CD4-positive, alpha-beta T cell treated with Interleukin-10 for 1 hour (primary cell): ENCODE measurements at regions not wholly inside any gene's neighbourhood (a gene's known extent, or its start where the extent isn't known, plus 50 kb on each side); places are given as distances from the start of the nearest gene placed in this dataset.

ENCODE experiments used
- DNase-seq: peaks from one replicate; pipeline ENCODE4 v3.0.0-alpha.2; 2020

DNA sequence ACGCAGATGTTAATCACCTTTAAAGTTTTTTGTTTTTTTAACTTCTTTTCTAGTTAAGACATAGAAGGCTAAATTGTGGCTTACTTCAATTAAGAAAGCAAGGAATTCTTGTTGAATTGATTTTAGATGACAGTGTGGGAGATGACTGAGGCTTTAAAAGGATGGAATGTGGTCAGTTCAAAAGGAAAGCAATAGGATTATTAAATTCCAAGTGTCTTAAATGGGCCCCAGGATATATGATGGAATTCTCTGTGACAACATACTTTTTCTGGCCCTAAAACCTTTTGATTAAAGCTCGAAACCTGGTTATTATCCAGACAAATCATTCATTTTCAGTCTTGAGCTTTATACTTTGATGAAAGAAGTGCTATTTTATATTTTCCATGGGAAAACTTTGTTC, 179.0 kb upstream of the TMEFF2 start:
- no peak for DNase-seq

DNA sequence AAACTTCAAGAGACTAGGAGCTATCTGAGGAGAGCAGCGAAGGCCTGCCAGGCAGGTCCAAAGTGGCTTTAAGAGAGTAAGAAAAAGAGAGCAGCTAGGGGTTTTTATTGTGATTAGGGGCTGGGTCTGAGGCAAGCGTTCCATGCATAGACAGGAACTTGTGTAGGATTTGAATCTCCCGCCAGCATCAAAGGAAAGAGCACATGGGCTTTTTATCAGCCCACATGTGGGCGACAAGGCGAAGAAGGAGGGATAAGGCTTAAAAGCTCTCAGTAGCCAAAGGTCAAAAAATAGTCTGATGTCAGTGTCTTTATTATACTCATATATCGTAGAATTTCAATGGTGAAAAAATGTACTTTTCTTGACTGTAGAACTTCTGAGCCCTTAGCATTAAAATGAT, 178.5 kb upstream of the TMEFF2 start:
- no peak for DNase-seq

DNA sequence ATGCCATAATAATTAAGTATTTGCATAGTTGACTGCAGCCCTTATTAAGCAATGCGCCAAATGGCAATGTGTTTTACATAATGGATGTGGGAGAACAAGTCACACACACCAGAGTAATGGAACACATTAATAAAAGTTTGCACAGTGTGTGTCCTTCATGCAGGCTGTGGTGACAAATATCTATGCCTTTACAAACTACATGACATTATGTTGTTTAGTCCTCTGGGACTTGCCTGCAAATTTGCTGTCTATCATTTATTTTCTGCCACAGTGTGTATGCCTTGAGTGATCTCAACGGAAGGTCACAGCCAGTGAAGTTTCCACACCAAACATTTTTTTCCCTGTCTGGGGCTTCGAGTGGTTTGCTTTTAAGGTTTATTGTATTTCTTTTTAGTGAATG, 175.2 kb upstream of the TMEFF2 start:
- no peak for DNase-seq

DNA sequence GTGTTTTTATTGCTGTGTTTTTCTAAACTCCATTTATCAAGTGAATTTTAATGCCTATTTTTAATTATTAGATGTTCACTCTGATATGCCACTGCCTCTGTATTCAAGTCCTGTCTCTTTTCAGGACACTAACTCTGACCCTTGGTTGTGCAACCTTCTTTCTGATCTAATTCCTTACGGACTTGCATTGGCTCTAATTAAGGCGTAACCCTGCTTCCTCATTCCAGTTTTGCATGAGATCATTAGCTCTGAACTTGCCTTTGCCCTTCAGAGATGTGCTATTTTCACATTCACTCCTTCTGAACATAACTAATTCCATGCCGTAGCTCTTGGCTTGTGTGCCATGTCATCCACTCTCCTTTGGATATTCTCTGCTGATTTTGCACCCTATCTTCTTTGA, 162.5 kb upstream of the TMEFF2 start:
- DNase-seq: no peak

DNA sequence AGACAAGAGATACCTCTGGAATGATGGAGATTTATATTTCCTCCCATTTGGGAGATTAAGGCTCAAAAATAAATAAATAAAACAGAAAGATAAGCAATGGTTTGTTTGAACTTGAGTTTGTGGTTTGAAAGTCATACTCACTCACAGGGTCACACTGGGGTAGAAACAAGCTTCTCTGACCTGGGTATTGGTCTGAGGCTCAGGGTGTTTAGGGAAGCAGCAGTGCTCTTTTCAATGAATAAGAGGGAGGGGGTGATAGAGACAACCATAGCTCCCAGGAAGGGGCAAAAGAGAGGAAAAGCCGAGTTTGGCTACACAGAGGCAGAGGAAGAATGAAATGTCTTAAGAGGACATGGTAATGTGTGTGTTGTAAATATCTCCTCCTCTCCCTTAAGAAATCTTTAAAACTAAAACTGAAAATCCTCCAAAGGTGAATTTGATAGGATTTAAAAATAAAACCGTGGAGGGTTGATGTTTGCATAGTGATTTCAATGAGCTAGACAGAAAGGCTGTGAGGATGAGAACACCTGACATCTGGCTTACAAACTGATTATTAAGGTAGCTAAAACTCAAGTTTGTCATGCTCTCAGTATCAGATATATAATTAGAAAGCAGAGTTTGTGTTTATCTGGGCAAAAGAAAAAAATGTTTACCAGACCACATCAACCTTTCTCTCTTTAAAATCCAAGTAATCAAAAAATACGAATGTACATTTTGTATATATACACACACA, 159.9 kb upstream of the TMEFF2 start:
- no peak for DNase-seq

DNA sequence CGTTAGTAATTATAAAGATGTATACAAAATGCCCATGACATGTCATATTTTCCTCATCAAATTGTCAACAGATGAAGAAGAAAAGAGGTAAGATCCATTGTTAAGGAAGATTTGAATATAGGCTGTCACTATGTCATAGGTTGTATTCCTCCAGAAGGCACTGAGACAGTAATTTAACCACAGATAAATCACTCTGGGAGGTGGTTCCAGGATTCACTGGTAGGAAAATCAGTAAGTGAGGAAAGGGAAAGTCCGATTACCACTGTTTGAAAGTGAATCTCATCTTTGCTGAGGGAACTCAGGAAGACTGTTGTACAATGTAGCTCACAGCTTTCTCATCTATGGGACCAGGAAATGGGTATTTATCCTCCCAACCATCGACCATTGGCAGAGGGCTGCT, 152.8 kb upstream of the TMEFF2 start:
- DNase-seq: no peak

DNA sequence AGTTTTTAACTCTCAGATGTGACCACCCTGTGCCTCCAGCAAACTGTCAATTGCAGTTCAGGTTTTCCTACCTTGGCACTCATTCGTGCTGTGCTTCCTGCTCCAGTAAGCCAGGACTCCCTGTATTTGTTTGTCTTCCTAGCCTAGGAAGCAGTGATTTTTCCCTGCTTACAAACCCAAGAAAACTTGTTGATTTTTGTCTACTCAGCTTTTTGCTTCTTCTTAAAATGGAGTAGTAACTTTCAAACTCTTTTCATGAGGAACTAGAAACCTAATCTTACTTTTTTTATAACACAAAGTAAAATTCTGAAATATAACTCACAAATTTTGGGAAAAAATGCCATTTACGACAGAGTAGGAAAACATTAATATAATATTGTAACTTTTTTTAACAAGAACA, 150.6 kb upstream of the TMEFF2 start:
- no peak for DNase-seq

DNA sequence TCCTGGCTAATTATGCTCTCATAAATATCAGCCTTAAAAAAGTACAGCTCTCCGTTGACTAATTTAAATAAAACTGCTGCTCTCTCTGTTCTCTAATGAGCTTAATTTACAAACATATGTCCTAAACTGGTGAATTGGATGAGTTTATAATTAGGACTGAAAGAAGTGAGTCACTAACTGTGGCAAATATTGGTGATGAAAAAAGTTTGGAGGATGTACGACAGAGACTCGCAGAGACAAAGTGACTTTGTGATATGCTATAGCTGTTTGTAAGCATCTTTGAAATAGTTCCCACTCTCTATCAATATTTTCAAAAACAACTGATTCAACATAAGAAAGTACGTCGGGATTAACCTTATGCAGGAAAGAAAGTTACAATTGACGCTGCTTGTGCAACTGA, 138.9 kb upstream of the TMEFF2 start:
- no peak for DNase-seq

DNA sequence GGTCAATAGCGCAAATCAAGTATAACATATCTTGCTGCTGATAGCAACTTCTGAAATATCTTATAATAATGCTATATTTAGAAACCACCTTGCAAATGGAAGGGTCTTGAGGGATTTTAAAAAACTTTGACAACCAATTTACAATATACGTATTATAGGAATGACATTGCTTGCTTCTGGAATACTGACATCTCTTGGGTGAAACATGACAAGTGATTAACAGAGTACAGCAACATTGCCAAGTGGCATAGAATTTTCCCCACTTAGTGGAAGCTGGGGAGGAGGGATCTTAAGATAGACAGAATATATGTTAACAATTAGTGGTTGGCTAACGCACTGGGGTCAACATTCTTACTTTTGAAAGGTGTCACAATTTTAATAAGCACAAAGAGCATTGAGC, 133.6 kb upstream of the TMEFF2 start:
- DNase-seq: no peak

DNA sequence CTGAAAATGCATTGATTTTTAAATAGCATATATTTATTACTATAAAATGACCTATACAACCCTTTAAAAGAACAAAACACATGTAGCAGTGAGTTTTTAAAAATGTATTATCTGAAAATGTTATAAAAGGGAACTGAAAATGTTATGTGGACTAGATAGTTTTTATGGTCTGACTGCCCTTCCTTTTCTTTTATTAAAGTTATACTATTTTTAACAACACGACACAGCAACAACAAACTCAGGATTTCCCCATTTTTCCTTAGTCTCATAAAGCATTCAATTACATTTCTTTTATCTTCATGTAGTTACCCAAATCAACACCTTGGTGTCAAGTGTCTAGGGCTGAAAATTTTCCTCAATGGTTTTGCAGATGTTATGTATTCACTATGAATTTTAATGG, 132.8 kb upstream of the TMEFF2 start:
- no peak for DNase-seq

DNA sequence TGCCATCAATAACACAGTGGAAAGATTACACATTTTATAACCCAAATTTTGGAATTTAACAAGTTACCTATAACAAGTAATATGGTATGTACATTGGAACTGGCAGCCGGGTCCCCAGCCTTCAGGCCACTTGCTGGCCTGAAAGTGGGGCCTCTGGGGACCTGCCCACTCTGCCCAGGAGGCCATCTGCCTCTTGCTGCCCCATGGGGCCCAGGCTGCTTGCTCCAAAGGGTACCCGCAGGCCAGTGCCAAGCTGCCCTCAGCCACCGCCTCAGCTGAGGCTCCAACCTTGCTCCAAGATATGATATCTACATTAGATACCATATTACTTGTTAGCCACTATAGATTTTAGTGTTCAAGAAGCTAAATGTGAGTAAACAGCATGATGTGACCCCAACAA, 120.8 kb upstream of the TMEFF2 start:
- DNase-seq: no peak

DNA sequence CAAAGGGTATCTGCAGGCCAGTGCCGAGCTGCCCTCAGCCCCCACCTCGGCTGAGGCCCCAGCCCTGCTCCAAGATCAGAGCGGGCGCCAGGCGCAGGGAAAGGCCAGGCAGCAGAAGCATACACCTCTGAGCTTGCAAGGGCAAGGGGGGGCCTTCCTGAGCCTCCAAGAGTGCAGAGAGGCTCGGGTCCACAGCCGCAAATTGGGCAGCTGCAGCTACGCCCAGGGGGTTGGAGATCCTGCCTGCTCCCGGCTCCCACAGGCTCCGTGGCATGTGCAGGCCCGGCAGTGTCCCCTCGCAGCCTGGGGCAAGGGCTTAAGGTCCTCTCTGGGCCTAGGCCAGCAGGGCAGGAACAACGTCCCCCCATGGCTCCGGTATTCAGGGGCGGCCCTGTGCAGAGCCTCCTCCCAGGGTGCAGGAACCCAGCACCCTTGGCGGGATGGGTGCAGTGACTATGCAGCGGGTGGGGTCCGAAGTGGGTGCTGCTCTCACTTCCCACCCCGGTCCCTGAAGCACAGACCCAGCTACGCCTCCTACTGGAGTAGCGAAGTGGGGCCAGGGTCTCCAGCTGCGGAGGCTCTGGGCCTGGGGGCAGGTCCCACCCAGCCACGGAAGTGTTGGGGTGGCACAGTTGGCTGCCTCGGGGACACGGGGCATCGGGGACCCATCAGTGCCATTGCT, 120.2 kb upstream of the TMEFF2 start:
- no peak for DNase-seq

DNA sequence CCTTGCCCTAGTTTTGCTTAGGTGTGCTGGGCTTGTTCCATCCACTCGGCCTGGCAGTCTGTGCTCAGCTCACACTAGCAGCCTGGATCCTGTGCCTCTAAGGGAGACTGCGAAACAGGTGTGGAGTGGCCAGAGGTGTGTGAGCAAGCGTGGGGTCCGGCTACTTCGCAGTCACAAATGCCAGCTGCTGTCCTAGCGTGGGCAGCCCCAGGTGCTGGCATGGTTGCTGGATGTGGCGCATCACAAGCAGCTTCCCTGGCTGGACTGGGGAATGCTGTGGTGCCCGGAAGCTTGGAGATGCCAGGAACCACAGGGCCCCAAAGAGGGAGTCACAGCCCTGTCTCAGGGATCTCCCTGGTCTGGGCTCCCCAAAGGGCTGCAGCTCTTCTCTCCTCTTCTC, 119.0 kb upstream of the TMEFF2 start:
- DNase-seq: no peak

DNA sequence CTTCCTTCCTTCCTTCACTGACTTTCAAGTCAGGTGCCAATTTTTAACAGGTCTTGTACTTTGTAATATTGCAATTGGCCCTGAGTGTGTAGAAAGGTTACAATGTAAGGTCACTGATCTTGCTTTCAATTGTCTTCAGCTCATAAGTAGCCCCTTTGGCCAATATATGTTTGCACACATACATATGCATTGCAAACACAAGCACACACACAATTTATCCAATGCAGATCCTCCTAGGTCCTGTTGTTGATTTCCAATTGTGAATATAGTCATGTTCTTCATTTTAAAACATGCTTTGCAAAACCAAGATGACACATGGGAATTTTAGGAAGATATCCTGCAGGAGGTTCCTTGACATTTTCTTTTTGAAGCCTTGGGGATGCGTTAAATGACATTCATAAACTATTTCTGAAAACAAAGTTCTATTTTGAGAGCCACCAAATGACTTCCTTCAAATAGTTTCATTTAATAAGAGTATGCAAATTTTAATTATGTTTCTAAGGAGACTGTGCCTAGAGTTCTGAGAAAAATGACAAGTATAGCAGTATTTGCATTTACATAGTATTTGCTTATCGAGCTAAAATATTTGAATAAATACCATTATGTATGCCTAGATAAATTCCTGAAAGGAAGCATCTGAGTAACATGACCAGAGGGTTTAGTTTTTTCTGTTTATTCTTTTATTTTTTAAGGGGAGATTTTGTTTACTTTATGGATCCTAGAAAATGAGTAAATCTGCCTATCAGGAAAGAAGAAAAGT, 117.1 kb upstream of the TMEFF2 start:
- no peak for DNase-seq

DNA sequence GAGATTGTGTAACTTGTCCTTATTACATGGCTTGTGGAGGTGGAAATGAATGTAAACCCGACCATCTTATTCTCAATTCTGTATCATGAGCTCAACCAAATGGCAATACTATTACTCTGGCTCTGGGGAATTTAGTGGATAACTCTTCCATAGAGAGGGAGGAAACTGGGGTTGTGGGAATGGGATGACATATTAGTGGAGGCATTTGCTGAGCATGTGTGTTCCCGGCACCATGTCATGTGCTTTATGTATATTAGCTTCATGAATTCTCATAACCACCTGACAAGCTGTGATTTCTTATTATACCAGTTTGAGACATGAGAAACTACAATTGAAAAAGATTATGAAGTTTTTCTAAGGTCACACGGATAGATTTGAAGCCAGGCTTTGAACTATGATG, 112.8 kb upstream of the TMEFF2 start:
- DNase-seq: no peak

DNA sequence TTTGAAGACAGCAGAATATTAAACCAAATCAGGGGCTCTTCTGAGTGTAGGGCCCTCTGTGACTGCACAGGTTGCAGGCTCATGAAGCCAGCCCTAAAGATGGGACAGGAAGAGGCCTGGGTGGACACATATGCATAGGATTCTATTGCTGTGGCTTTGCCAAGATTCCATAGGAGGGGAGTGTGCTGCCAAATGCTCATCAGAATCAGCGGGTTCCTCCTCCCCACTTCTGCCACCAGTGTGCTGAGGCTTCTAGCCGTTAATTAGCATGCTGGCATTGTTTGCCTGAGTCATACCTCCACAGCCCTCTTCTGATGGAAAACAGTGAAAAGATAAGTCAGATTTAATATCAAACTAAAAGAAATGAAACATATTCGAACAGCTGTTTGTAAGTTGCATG, 103.9 kb upstream of the TMEFF2 start:
- DNase-seq: no peak

DNA sequence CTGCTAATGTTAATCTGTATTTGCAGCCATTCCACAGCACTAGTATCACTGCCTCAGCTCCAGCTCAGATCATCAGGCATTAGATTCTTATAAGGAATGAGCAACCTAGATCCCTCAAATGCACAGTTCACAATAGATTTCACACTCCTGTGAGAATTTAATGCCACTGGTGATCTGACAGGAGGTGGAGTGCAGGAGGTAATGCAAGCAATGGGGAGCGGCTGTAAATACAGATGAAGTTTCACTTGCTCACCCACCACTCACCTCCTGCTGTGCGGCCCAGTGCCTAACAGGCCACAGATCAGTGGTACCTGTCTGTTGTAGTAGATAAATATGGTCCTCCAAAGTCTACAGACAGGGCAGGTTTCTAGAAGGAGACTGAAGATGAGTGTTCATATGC, 97.7 kb upstream of the TMEFF2 start:
- no peak for DNase-seq

DNA sequence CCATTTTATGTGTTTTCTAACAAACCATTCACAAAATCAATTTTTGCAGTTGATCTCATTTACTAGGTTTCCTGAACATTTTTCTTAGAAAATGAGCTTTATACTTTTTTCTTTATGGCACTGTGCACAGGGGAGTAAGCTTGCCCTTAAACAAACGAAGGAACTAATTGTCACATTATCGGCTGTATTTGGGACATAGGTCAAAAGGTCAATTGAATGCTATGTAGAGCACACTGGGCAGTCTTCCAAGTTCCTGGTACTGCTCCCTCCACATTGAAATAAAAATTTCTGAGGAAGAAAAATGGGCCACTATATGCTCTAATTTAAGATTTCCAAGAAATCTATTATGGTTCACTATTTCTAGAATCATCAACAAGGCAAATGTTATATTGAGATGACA, 93.6 kb upstream of the TMEFF2 start:
- DNase-seq: no peak

DNA sequence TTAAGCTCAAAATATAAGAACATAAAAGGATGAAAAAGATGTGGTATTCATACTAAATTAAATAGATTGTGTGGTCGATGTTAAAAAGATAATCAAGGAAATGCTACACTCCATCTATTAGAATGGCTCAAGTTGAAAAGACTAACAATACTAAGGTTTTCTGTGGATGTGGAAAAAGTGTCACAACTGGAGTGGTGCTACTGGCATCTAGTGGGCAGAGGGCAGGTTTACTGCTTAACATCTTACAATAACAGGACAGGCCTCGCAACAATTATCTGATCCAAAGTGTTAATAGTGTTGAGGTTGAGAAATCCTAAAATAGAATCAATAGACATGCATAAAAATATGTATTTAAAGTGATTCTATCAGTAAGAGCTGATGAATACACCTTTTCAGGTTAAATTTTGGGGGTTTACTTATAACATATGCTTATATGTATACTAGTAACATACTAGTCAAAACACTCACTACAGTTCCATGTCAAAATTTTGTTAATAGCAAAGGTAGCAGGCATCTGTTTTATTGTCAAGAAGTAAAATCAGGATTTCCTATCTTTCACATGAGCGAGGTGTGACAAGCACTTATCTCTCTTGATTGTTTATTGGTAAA, 91.5 kb upstream of the TMEFF2 start:
- no peak for DNase-seq

DNA sequence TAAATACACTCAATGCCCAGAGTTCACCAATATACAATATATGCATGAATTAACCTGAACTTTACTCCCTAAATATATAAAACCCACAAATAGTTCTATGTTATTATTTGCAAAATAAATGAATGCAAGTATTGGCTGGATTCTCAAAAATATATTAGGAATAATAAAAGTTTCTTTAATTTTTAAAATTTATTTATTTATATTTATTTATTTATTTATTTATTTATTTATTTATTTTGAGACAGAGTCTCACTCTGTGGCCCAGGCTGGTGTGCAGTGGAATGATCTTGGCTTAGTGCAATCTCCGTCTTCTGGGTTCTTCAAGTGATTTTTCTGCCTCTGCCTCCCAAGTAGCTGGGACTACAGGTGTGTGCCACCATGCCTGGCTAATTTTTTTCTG, 88.7 kb upstream of the TMEFF2 start:
- DNase-seq: no peak

DNA sequence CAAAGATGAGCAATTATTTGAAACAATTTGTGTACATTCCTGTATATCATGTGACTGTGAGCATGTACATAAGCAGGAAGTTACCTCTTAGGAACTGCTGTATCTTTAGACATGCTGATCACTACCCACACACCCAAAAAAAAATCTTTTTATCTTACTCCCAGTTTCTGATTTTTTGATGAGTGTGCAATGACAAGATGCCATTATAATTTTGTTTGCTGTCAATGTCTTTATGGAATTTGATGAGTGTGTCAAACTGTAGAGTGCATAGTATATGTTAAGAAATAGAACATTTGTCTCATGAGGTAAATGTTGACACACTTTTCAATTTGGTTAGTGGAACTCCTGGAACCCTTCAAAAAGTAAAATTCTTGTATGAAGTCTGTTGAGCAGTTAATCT, 84.0 kb upstream of the TMEFF2 start:
- DNase-seq: no peak

DNA sequence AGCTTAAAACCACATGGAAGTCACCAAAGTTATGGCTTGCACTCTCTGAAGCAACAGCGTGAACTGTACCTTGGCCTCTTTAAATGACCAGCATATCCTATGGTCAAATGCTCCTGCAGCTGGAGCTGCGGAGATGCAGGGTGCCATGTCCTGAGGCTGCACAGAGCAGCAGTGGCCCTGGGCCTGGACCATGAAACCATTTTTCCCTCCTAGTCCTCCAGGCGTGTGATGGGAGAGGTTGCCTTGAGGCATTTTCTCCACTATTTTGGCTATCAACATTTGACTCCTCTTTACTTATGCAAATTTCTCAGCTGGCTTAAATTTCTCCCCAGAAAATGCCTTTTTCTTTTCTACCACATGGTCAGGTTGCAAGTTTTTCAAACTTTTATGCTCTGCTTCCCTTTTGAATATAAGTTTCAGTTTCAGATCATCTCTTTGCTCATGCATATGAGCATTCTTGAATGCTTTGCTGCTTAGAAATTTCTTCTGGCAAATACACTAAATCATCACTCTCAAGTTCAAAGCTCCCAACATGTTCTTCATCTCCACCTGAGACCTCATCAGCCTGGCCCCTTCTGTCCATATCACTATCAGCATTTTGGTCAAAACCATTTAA, 82.9 kb upstream of the TMEFF2 start:
- no peak for DNase-seq

DNA sequence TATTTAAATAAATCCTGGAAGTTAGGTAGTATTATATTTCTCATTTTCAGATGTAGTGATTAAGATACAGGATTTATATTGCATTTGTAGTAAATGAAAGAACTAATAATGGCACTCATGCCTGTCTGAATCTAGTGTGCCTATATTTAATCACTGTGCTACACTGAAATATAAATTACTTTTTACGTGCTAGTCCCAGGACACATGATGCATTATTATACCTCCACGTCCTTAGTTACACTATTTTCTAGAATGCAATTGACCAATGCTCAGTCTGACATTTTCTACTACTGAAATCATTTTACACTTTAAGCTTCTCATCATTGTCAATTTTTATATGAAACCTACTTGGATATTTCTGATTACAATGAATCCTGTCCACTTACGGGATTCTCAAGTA, 80.9 kb upstream of the TMEFF2 start:
- no peak for DNase-seq
